ENCODE measurements at regions not wholly inside any gene's neighbourhood (a gene's known extent, or its start where the extent isn't known, plus 50 kb on each side); places are given as distances from the start of the nearest gene placed in this dataset.

- H3K27ac ChIP-seq (ENCODE audit: low read depth, low read length): no peak overlapping the region
- H3K9me3 ChIP-seq (ENCODE audit: control insufficient read depth in 3 of 3, low read length in 3 of 3): no peaks in the 10 kb centered on the region
- H3K4me1 ChIP-seq (ENCODE audit: control insufficient read depth in 3 of 3, insufficient read depth in 3 of 3, low read length in 3 of 3): no peaks in the 10 kb centered on the region
- H3K9ac ChIP-seq (ENCODE audit: low read depth in 1 of 3, low read length in 3 of 3): no peak overlapping the region
- H3K36me3 ChIP-seq (ENCODE audit: control insufficient read depth in 3 of 3, insufficient read depth in 3 of 3, low read length in 3 of 3): no peaks in the 10 kb centered on the region
- no peak overlapping the region for H3K4me3 ChIP-seq (ENCODE audit: low read length in 3 of 3)
- H3K27me3 ChIP-seq (ENCODE audit: control insufficient read depth in 3 of 3, insufficient read depth in 3 of 3, low read length in 3 of 3): no peaks in the 10 kb centered on the region
Observed at GRCh38 chr2:122982936-122983335, 1042.2 kb upstream of the CNTNAP5 start.

GRCh38 chr2:122988395-122989221 lies 1036.5 kb upstream of the CNTNAP5 start:
- Histone ChIP-seq H3K27ac (ENCODE audit: low read depth, low read length) (no peak overlapping the region), H3K9me3 (ENCODE audit: control insufficient read depth in 3 of 3, low read length in 3 of 3) (no peaks in the 10 kb centered on the region), H3K27me3 (ENCODE audit: control insufficient read depth in 3 of 3, insufficient read depth in 3 of 3, low read length in 3 of 3) (no peaks in the 10 kb centered on the region), H3K9ac (ENCODE audit: low read depth in 1 of 3, low read length in 3 of 3) (no peak overlapping the region), H3K4me3 (ENCODE audit: low read length in 3 of 3) (no peak overlapping the region), H3K4me1 (ENCODE audit: control insufficient read depth in 3 of 3, insufficient read depth in 3 of 3, low read length in 3 of 3) (no peaks in the 10 kb centered on the region), H3K36me3 (ENCODE audit: control insufficient read depth in 3 of 3, insufficient read depth in 3 of 3, low read length in 3 of 3) (no peaks in the 10 kb centered on the region)

- Histone ChIP-seq H3K27ac (ENCODE audit: low read depth, low read length) (no peak overlapping the region), H3K36me3 (ENCODE audit: control insufficient read depth in 3 of 3, insufficient read depth in 3 of 3, low read length in 3 of 3) (no peaks in the 10 kb centered on the region), H3K4me3 (ENCODE audit: low read length in 3 of 3) (no peak overlapping the region), H3K27me3 (ENCODE audit: control insufficient read depth in 3 of 3, insufficient read depth in 3 of 3, low read length in 3 of 3) (no peaks in the 10 kb centered on the region), H3K9ac (ENCODE audit: low read depth in 1 of 3, low read length in 3 of 3) (no peak overlapping the region), H3K9me3 (ENCODE audit: control insufficient read depth in 3 of 3, low read length in 3 of 3) (no peaks in the 10 kb centered on the region), H3K4me1 (ENCODE audit: control insufficient read depth in 3 of 3, insufficient read depth in 3 of 3, low read length in 3 of 3) (no peaks in the 10 kb centered on the region)
Observed at GRCh38 chr2:122993592-122993991, 1031.5 kb upstream of the CNTNAP5 start.

- H3K9me3 ChIP-seq (ENCODE audit: control insufficient read depth in 3 of 3, low read length in 3 of 3): no peaks in the 10 kb centered on the region
- H3K4me3 ChIP-seq (ENCODE audit: low read length in 3 of 3): no peak overlapping the region
- no peak overlapping the region for H3K27ac ChIP-seq (ENCODE audit: low read depth, low read length)
- H3K36me3 ChIP-seq (ENCODE audit: control insufficient read depth in 3 of 3, insufficient read depth in 3 of 3, low read length in 3 of 3): no peaks in the 10 kb centered on the region
- H3K27me3 ChIP-seq (ENCODE audit: control insufficient read depth in 3 of 3, insufficient read depth in 3 of 3, low read length in 3 of 3): no peaks in the 10 kb centered on the region
- no peak overlapping the region for H3K9ac ChIP-seq (ENCODE audit: low read depth in 1 of 3, low read length in 3 of 3)
- H3K4me1 ChIP-seq (ENCODE audit: control insufficient read depth in 3 of 3, insufficient read depth in 3 of 3, low read length in 3 of 3): no peaks in the 10 kb centered on the region
Observed at GRCh38 chr2:122999258-122999657, 1025.8 kb upstream of the CNTNAP5 start.

- H3K27me3 ChIP-seq (ENCODE audit: control insufficient read depth in 3 of 3, insufficient read depth in 3 of 3, low read length in 3 of 3): no peaks in the 10 kb centered on the region
Observed at GRCh38 chr2:122999821-123000220, 1025.3 kb upstream of the CNTNAP5 start.

GRCh38 chr2:123002660-123003248 lies 1022.3 kb upstream of the CNTNAP5 start:
- H3K27ac ChIP-seq (ENCODE audit: low read depth, low read length): no peak overlapping the region
- H3K9ac ChIP-seq (ENCODE audit: low read depth in 1 of 3, low read length in 3 of 3): no peak overlapping the region
- H3K9me3 ChIP-seq (ENCODE audit: control insufficient read depth in 3 of 3, low read length in 3 of 3): peaks cover 0 to 9% (median 5%) of the 10 kb centered on the region in 3 donors
- no peaks in the 10 kb centered on the region for H3K36me3 ChIP-seq (ENCODE audit: control insufficient read depth in 3 of 3, insufficient read depth in 3 of 3, low read length in 3 of 3)
- H3K4me3 ChIP-seq (ENCODE audit: low read length in 3 of 3): no peak overlapping the region
- no peaks in the 10 kb centered on the region for H3K27me3 ChIP-seq (ENCODE audit: control insufficient read depth in 3 of 3, insufficient read depth in 3 of 3, low read length in 3 of 3)
- no peaks in the 10 kb centered on the region for H3K4me1 ChIP-seq (ENCODE audit: control insufficient read depth in 3 of 3, insufficient read depth in 3 of 3, low read length in 3 of 3)

More at GRCh38 chr2:122999821-123000220, 1025.3 kb upstream of the CNTNAP5 start:
- H3K4me1 ChIP-seq (ENCODE audit: control insufficient read depth in 3 of 3, insufficient read depth in 3 of 3, low read length in 3 of 3): no peaks in the 10 kb centered on the region
- no peak overlapping the region for H3K4me3 ChIP-seq (ENCODE audit: low read length in 3 of 3)
- H3K9me3 ChIP-seq (ENCODE audit: control insufficient read depth in 3 of 3, low read length in 3 of 3): no peaks in the 10 kb centered on the region
- H3K36me3 ChIP-seq (ENCODE audit: control insufficient read depth in 3 of 3, insufficient read depth in 3 of 3, low read length in 3 of 3): no peaks in the 10 kb centered on the region
- H3K27ac ChIP-seq (ENCODE audit: low read depth, low read length): no peak overlapping the region
- no peak overlapping the region for H3K9ac ChIP-seq (ENCODE audit: low read depth in 1 of 3, low read length in 3 of 3)

GRCh38 chr2:123015186-123015585 lies 1009.9 kb upstream of the CNTNAP5 start:
- no peak overlapping the region for H3K9ac ChIP-seq (ENCODE audit: low read depth in 1 of 3, low read length in 3 of 3)
- H3K27ac ChIP-seq (ENCODE audit: low read depth, low read length): no peak overlapping the region
- no peaks in the 10 kb centered on the region for H3K4me1 ChIP-seq (ENCODE audit: control insufficient read depth in 3 of 3, insufficient read depth in 3 of 3, low read length in 3 of 3)
- H3K27me3 ChIP-seq (ENCODE audit: control insufficient read depth in 3 of 3, insufficient read depth in 3 of 3, low read length in 3 of 3): no peaks in the 10 kb centered on the region
- no peaks in the 10 kb centered on the region for H3K9me3 ChIP-seq (ENCODE audit: control insufficient read depth in 3 of 3, low read length in 3 of 3)
- no peaks in the 10 kb centered on the region for H3K36me3 ChIP-seq (ENCODE audit: control insufficient read depth in 3 of 3, insufficient read depth in 3 of 3, low read length in 3 of 3)
- no peak overlapping the region for H3K4me3 ChIP-seq (ENCODE audit: low read length in 3 of 3)

GRCh38 chr2:123035541-123035940 lies 989.5 kb upstream of the CNTNAP5 start:
- no peaks in the 10 kb centered on the region for H3K36me3 ChIP-seq (ENCODE audit: control insufficient read depth in 3 of 3, insufficient read depth in 3 of 3, low read length in 3 of 3)
- H3K4me3 ChIP-seq (ENCODE audit: low read length in 3 of 3): no peak overlapping the region
- H3K27ac ChIP-seq (ENCODE audit: low read depth, low read length): no peak overlapping the region
- no peak overlapping the region for H3K9ac ChIP-seq (ENCODE audit: low read depth in 1 of 3, low read length in 3 of 3)
- no peaks in the 10 kb centered on the region for H3K27me3 ChIP-seq (ENCODE audit: control insufficient read depth in 3 of 3, insufficient read depth in 3 of 3, low read length in 3 of 3)
- no peaks in the 10 kb centered on the region for H3K4me1 ChIP-seq (ENCODE audit: control insufficient read depth in 3 of 3, insufficient read depth in 3 of 3, low read length in 3 of 3)
- peaks cover 0 to 2% (median 0%) of the 10 kb centered on the region in 3 donors for H3K9me3 ChIP-seq (ENCODE audit: control insufficient read depth in 3 of 3, low read length in 3 of 3)

- Histone ChIP-seq H3K9ac (ENCODE audit: low read depth in 1 of 3, low read length in 3 of 3) (no peak overlapping the region), H3K27me3 (ENCODE audit: control insufficient read depth in 3 of 3, insufficient read depth in 3 of 3, low read length in 3 of 3) (no peaks in the 10 kb centered on the region)
Observed at GRCh38 chr2:123036300-123036699, 988.8 kb upstream of the CNTNAP5 start.

GRCh38 chr2:123040506-123040905 lies 984.6 kb upstream of the CNTNAP5 start:
- Histone ChIP-seq H3K9me3 (ENCODE audit: control insufficient read depth in 3 of 3, low read length in 3 of 3) (no peaks in the 10 kb centered on the region), H3K4me1 (ENCODE audit: control insufficient read depth in 3 of 3, insufficient read depth in 3 of 3, low read length in 3 of 3) (no peaks in the 10 kb centered on the region), H3K27ac (ENCODE audit: low read depth, low read length) (no peak overlapping the region), H3K4me3 (ENCODE audit: low read length in 3 of 3) (no peak overlapping the region), H3K36me3 (ENCODE audit: control insufficient read depth in 3 of 3, insufficient read depth in 3 of 3, low read length in 3 of 3) (no peaks in the 10 kb centered on the region), H3K27me3 (ENCODE audit: control insufficient read depth in 3 of 3, insufficient read depth in 3 of 3, low read length in 3 of 3) (no peaks in the 10 kb centered on the region), H3K9ac (ENCODE audit: low read depth in 1 of 3, low read length in 3 of 3) (no peak overlapping the region)

More at GRCh38 chr2:123036300-123036699, 988.8 kb upstream of the CNTNAP5 start:
- Histone ChIP-seq H3K4me3 (ENCODE audit: low read length in 3 of 3) (no peak overlapping the region), H3K4me1 (ENCODE audit: control insufficient read depth in 3 of 3, insufficient read depth in 3 of 3, low read length in 3 of 3) (no peaks in the 10 kb centered on the region), H3K27ac (ENCODE audit: low read depth, low read length) (no peak overlapping the region), H3K36me3 (ENCODE audit: control insufficient read depth in 3 of 3, insufficient read depth in 3 of 3, low read length in 3 of 3) (no peaks in the 10 kb centered on the region), H3K9me3 (ENCODE audit: control insufficient read depth in 3 of 3, low read length in 3 of 3) (no peaks in the 10 kb centered on the region)

Data from skeletal muscle tissue (tissue), 3 donors.